ENCODE measurements at regions not wholly inside any gene's neighbourhood (a gene's known extent, or its start where the extent isn't known, plus 50 kb on each side); places are given as distances from the start of the nearest gene placed in this dataset.
A peak's percentile ranks its signal among the peaks of the same experiment; 100 is the strongest.
"Not testable (repeated sequence)": the region's sequence is repeated elsewhere in the genome, so short reads cannot be mapped to it uniquely, and the experiment has no call there.

DNA sequence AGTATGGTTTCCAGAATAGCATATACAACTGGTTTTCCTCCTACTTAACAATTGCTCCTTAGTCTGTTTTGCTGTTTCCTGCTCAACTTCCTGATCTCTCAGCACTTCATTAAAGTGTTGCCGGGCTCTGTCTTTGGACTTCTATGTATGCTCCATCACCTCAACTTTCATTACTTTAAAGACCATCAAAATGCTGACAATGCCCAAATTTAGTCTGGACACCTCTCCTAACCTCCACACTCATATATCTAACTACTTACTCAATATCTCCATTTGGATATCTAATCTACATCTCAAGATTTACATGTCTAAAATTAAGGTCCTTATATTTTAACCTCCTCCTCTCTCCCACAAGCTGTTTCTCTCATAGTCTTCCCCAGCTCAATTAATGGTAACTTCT, 54.4 kb upstream of the LGR5 start:
- no peaks in the 10 kb centered on the region for H3K9me3 ChIP-seq
- DNase-seq: no peak
- no peaks in the 10 kb centered on the region for H3K4me1 ChIP-seq
- no peaks in the 10 kb centered on the region for H3K27me3 ChIP-seq
- no peak overlapping the region for H3K4me3 ChIP-seq (ENCODE audit: low read depth, low read length)
- no peaks in the 10 kb centered on the region for H3K36me3 ChIP-seq
- TF ChIP-seq, protein P1, sequence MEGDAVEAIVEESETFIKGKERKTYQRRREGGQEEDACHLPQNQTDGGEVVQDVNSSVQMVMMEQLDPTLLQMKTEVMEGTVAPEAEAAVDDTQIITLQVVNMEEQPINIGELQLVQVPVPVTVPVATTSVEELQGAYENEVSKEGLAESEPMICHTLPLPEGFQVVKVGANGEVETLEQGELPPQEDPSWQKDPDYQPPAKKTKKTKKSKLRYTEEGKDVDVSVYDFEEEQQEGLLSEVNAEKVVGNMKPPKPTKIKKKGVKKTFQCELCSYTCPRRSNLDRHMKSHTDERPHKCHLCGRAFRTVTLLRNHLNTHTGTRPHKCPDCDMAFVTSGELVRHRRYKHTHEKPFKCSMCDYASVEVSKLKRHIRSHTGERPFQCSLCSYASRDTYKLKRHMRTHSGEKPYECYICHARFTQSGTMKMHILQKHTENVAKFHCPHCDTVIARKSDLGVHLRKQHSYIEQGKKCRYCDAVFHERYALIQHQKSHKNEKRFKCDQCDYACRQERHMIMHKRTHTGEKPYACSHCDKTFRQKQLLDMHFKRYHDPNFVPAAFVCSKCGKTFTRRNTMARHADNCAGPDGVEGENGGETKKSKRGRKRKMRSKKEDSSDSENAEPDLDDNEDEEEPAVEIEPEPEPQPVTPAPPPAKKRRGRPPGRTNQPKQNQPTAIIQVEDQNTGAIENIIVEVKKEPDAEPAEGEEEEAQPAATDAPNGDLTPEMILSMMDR (IDR thresholded peaks at IDR 0.05; ENCODE audit: low read depth, low read length): no peak

DNA sequence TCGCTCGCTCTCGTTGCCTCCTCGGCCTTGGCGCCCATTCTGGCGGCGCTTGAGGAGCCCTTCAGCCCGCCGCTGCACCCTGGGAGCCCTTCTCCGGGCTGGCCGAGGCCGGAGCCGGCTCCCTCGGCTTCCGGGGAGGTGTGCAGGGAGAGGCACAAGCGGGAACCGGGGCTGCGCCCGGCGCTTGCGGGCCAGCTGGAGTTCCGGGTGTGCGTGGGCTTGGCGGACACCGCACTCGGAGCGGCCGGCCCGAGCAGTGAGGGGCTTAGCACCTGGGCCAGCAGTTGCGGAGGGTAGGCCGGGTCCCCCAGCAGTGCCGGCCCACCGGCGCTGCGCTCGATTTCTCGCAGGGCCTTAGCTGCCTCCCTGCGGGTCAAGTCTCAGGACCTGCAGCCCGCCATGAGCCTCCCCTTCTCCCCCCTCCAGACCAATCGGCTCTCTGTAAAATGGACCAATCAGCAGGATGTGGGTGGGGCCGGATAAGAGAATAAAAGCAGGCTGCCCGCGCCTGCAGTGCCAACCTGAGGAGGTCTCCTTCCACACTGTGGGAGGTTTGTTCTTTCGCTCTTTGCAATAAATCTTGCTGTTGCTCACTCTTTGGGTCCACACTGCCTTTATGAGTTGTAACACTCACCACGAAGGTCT, 62.8 kb upstream of the LGR5 start:
- DNase-seq; H3K9me3 ChIP-seq; H3K4me3 ChIP-seq (ENCODE audit: low read depth, low read length); H3K27me3 ChIP-seq; H3K4me1 ChIP-seq; H3K36me3 ChIP-seq: not testable (repeated sequence)

DNA sequence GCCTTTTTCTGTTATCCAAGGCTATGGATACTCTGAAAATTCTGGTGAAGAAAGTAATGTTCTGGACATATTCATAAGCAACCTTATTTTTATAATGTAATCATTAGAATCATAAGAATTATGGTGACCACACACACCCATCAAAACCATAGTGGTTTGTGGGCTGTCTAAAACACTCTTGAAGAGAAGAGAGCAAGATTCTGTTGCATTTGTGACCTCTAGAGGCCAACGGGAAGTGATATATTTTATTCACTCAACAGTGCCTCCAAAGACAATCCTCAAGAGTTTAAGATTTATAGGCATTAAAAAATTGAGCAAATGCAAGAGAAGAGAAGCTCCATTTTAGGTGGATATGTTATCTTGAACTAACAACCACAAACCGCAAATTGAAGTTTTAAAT, 68.5 kb upstream of the LGR5 start:
- Histone ChIP-seq H3K4me3 (ENCODE audit: low read depth, low read length) (no peak overlapping the region), H3K27me3 (no peaks in the 10 kb centered on the region), H3K9me3 (no peaks in the 10 kb centered on the region), H3K36me3 (no peaks in the 10 kb centered on the region), H3K4me1 (peaks cover 3% of the 10 kb centered on the region)
- no peak for DNase-seq
- TF ChIP-seq, protein P1 (IDR thresholded peaks at IDR 0.05; ENCODE audit: low read depth, low read length): peak; percentile 28; the same call in 1 of the 2 replicates

DNA sequence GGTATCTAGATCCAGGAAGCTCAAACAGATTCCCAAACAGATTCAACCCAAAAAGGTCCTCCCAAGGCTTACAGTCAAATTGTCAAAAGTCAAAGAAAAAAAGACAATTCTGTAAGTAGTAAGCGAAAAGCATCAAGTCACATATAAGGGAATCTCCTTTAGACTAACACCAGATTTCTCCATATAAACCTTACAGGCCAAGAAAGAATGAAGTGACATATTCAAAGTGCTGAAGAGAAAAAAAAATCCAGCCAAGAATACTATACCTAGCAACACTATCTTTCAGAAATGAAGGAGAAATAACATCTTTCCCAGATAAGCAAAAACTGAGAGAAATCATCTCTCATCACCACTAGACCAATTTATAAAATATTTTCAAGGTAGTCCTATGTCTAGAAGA, 79.6 kb upstream of the LGR5 start:
- TF ChIP-seq, protein P1 (IDR thresholded peaks at IDR 0.05; ENCODE audit: low read depth, low read length): no peak
- no peaks in the 10 kb centered on the region for H3K27me3 ChIP-seq
- no peaks in the 10 kb centered on the region for H3K4me1 ChIP-seq

DNA sequence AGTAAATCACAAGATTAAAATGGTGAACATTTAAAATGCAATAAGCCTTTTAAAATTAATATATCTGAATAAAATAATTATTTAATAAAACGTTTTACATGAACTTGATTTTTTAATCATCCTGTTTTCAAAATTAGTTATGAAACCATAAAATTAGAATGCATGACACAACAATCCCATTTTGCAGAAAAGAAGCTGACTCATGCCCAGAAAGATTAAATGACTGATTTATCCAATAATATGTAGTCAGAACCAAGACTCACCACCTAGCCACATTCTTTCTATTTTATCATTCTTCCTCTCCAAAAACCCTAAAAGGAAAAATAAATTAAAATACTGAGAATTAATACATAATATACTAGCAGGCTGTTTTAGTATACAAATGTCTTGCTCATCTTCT, 83.0 kb upstream of the LGR5 start:
- H3K36me3 ChIP-seq: no peaks in the 10 kb centered on the region
- no peaks in the 10 kb centered on the region for H3K4me1 ChIP-seq
- H3K27me3 ChIP-seq: no peaks in the 10 kb centered on the region
- no peak overlapping the region for H3K4me3 ChIP-seq (ENCODE audit: low read depth, low read length)
- DNase-seq: no peak
- H3K9me3 ChIP-seq: no peaks in the 10 kb centered on the region; the same call in none of the 2 replicates
- TF ChIP-seq, protein P1 (IDR thresholded peaks at IDR 0.05; ENCODE audit: low read depth, low read length): no peak

More for the DNA sequence above, 79.6 kb upstream of the LGR5 start:
- no peak for DNase-seq
- Histone ChIP-seq H3K9me3 (no peaks in the 10 kb centered on the region; the same call in none of the 2 replicates), H3K36me3 (no peaks in the 10 kb centered on the region), H3K4me3 (ENCODE audit: low read depth, low read length) (no peak overlapping the region)

DNA sequence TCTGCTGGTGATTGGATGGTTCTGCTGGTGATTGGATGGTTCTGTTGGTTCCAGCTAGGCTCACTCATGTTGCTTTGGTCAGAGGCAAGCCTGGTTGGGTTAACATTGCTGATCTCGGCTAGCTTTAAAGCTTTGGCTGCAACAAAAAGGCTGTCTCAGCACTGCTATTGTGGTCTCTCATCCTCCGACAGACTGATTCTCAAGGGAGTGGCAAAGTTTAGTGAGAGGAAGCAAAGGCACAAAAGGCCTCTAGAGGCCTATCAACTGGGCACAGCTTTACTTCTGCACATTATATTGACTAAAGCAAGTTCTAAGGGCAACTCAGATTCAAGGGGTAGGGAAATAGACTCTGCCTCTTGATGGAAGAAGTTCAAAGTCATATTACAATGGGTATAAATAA, 84.7 kb upstream of the LGR5 start:
- no peaks in the 10 kb centered on the region for H3K27me3 ChIP-seq
- TF ChIP-seq, protein P1 (IDR thresholded peaks at IDR 0.05; ENCODE audit: low read depth, low read length): no peak
- no peaks in the 10 kb centered on the region for H3K4me1 ChIP-seq
- no peak for DNase-seq
- H3K4me3 ChIP-seq (ENCODE audit: low read depth, low read length): no peak overlapping the region
- H3K36me3 ChIP-seq: no peaks in the 10 kb centered on the region
- H3K9me3 ChIP-seq: no peaks in the 10 kb centered on the region

All from BE2C (cell line).